NB4 (cell line): ENCODE measurements at regions not wholly inside any gene's neighbourhood (a gene's known extent, or its start where the extent isn't known, plus 50 kb on each side); places are given as distances from the start of the nearest gene placed in this dataset.

Experiments
- POLR2A ChIP-seq: IDR thresholded peaks from 2 replicates; pipeline ENCODE4 v1.6.1; 2011; ENCODE audit warnings: mild to moderate bottlenecking; ENCODE audit not compliant: insufficient read length; ENCODE audit errors: extremely low read depth
- TF ChIP-seq, protein P1 (sequence below): IDR thresholded peaks from one replicate; pipeline ENCODE4 v1.5.1; 2012; ENCODE audit warnings: low read depth, low read length

DNA sequence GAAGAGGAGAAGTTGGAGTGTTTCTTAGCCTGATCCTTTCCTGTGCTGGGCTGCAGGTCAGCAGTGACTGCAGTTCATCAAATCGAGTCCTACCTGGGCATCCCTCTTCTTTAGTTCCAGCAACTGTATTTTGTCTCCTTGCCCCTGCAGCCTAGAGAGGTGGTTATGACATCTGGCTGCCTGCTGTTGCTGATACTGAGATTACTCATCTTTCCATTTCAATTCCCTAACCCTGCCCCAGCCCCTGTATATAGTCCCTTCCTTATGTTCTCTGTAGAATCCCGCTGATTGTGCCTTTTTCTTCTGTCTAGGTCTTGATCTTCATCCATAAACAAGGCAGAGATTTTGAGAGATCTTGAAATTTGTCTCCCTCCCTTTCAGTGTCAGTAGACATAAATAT, 393.3 kb downstream of the EDEM1 start:
- TF ChIP-seq, protein P1, sequence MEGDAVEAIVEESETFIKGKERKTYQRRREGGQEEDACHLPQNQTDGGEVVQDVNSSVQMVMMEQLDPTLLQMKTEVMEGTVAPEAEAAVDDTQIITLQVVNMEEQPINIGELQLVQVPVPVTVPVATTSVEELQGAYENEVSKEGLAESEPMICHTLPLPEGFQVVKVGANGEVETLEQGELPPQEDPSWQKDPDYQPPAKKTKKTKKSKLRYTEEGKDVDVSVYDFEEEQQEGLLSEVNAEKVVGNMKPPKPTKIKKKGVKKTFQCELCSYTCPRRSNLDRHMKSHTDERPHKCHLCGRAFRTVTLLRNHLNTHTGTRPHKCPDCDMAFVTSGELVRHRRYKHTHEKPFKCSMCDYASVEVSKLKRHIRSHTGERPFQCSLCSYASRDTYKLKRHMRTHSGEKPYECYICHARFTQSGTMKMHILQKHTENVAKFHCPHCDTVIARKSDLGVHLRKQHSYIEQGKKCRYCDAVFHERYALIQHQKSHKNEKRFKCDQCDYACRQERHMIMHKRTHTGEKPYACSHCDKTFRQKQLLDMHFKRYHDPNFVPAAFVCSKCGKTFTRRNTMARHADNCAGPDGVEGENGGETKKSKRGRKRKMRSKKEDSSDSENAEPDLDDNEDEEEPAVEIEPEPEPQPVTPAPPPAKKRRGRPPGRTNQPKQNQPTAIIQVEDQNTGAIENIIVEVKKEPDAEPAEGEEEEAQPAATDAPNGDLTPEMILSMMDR, result no peak
- no peak for TF ChIP-seq POLR2A
